ENCODE measurements at regions not wholly inside any gene's neighbourhood (a gene's known extent, or its start where the extent isn't known, plus 50 kb on each side); places are given as distances from the start of the nearest gene placed in this dataset.

DNA sequence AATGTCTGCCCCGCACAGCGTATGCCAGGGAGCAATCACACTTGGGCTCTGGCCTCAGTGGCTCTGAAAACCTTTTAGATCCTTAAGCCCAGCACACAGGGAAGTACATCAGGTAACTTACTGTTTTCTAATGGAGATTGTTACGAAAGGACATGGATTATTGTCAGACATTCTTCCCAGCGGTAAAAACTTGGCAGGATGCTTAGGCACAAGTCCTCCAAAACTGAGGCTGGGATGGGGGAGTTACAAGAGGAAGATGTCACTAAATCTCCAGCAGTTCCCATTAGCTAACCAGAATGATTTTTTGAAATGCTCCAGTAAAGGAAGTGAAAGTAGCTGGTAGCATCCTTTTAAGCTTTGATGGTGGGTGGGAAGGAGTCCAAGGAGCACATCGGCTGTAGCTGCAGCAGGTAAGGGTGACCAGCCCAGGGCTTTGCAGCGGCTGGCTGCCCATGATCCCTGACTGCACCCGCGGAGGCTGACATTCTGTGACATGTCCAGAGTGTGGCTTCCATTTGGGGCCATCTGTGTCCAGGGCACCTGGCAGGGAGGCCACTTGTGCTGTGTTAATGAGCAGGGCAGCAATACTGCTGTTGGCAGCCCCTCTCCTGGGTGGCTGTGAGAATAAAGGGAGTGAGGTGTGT lies 165.8 kb downstream of the GADD45G start:
- TF ChIP-seq, protein P1, sequence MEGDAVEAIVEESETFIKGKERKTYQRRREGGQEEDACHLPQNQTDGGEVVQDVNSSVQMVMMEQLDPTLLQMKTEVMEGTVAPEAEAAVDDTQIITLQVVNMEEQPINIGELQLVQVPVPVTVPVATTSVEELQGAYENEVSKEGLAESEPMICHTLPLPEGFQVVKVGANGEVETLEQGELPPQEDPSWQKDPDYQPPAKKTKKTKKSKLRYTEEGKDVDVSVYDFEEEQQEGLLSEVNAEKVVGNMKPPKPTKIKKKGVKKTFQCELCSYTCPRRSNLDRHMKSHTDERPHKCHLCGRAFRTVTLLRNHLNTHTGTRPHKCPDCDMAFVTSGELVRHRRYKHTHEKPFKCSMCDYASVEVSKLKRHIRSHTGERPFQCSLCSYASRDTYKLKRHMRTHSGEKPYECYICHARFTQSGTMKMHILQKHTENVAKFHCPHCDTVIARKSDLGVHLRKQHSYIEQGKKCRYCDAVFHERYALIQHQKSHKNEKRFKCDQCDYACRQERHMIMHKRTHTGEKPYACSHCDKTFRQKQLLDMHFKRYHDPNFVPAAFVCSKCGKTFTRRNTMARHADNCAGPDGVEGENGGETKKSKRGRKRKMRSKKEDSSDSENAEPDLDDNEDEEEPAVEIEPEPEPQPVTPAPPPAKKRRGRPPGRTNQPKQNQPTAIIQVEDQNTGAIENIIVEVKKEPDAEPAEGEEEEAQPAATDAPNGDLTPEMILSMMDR (IDR thresholded peaks at IDR 0.05; ENCODE audit: low read depth, low read length) = no peak
- DNase-seq (ENCODE audit: low read depth in 1 of 2, low spot score in 1 of 2) = no peak
- no peaks in the 10 kb centered on the region for H3K27me3 ChIP-seq
- no peaks in the 10 kb centered on the region for H3K36me3 ChIP-seq
- H3K4me3 ChIP-seq = no peak overlapping the region
- H3K27ac ChIP-seq = no peak overlapping the region
- peaks cover 5% of the 10 kb centered on the region for H3K4me1 ChIP-seq (ENCODE audit: low read depth)
- no peaks in the 10 kb centered on the region for H3K9me3 ChIP-seq (ENCODE audit: low read depth)

GRCh38 chr9:89771205-89771604 lies 166.4 kb downstream of the GADD45G start:
- H3K4me3 ChIP-seq = no peak overlapping the region
- no peaks in the 10 kb centered on the region for H3K27me3 ChIP-seq
- no peak for DNase-seq (ENCODE audit: low read depth in 1 of 2, low spot score in 1 of 2)
- no peaks in the 10 kb centered on the region for H3K36me3 ChIP-seq
- peaks cover 3% of the 10 kb centered on the region for H3K4me1 ChIP-seq (ENCODE audit: low read depth)
- no peak overlapping the region for H3K27ac ChIP-seq
- TF ChIP-seq, protein P1 (IDR thresholded peaks at IDR 0.05; ENCODE audit: low read depth, low read length) = no peak
- no peaks in the 10 kb centered on the region for H3K9me3 ChIP-seq (ENCODE audit: low read depth)

GRCh38 chr9:89773170-89773569 lies 168.4 kb downstream of the GADD45G start:
- TF ChIP-seq, protein P1 (IDR thresholded peaks at IDR 0.05; ENCODE audit: low read depth, low read length) = no peak
- peaks cover 17% of the 10 kb centered on the region for H3K4me1 ChIP-seq (ENCODE audit: low read depth)
- no peaks in the 10 kb centered on the region for H3K9me3 ChIP-seq (ENCODE audit: low read depth)
- no peak overlapping the region for H3K4me3 ChIP-seq
- no peak overlapping the region for H3K27ac ChIP-seq
- no peak for DNase-seq (ENCODE audit: low read depth in 1 of 2, low spot score in 1 of 2)
- no peaks in the 10 kb centered on the region for H3K27me3 ChIP-seq
- H3K36me3 ChIP-seq = no peaks in the 10 kb centered on the region

DNA sequence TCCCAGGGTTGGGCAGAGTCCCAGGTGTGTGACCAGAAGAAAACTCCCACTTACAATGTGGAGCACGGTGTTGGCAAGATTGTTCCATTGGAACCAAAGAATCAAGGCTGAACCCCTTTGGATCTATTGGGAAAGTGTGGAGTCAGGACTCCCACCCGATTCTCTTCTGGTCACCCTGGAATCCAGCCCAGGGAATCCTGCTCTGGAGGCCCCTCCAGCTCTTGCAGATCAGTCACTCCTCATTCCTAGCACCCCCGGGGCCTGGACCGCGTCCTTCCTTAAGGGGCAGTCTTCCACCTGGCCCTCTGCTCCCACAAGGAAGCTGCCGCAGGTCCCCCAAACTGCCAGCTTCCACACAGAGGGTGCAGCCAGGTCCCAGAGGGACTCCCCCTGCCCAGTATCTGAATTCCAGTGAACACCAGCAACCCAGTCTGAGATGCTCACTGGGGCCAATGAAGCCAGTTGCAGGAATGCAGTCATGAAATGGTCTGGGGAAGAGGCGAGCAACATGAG lies 170.1 kb downstream of the GADD45G start:
- DNase-seq (ENCODE audit: low read depth in 1 of 2, low spot score in 1 of 2) = no peak
- Histone ChIP-seq H3K9me3 (ENCODE audit: low read depth) (no peaks in the 10 kb centered on the region), H3K4me1 (ENCODE audit: low read depth) (peaks cover 26% of the 10 kb centered on the region), H3K27me3 (no peaks in the 10 kb centered on the region), H3K4me3 (no peak overlapping the region), H3K36me3 (no peaks in the 10 kb centered on the region), H3K27ac (no peak overlapping the region)
- TF ChIP-seq, protein P1 (IDR thresholded peaks at IDR 0.05; ENCODE audit: low read depth, low read length) = no peak

DNA sequence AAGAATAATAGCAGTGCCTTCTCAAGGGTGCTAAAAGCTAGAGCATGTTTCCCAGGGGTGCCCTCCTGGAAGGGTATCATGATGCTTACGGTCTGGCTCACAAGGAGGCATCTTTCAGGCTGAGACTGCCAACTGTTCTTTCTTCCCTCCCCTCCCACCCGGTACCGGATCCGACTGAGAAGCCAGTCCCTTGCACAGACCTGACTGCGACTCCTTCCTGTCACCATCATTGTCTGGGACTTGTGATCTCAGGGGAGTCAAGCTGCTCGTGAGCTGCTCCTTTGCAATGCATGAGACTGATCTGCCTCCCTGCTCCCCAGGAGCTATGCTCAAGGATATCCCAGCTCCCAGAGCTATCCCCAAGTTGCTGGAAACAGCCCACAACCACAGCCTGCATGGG lies 170.8 kb downstream of the GADD45G start:
- TF ChIP-seq, protein P1 (IDR thresholded peaks at IDR 0.05; ENCODE audit: low read depth, low read length) = no peak
- Histone ChIP-seq H3K36me3 (no peaks in the 10 kb centered on the region), H3K27ac (no peak overlapping the region), H3K9me3 (ENCODE audit: low read depth) (no peaks in the 10 kb centered on the region), H3K4me3 (no peak overlapping the region), H3K27me3 (no peaks in the 10 kb centered on the region), H3K4me1 (ENCODE audit: low read depth) (peaks cover 26% of the 10 kb centered on the region)
- DNase-seq (ENCODE audit: low read depth in 1 of 2, low spot score in 1 of 2) = no peak

Measured in cardiac muscle cell (in vitro differentiated cells and primary cell).